Astrocyte (in vitro differentiated cells and primary cell): ENCODE measurements at regions not wholly inside any gene's neighbourhood (a gene's known extent, or its start where the extent isn't known, plus 50 kb on each side); places are given as distances from the start of the nearest gene placed in this dataset.

Experiments used
- DNase-seq: peaks from one replicate; pipeline ENCODE4 v3.0.0-alpha.2; 2010; ENCODE audit warnings: low read depth
- FAIRE-seq: peaks from 2 replicates; lab custom pipeline; 2011; peaks lifted over from hg19 to GRCh38; lab: Jason Lieb, UNC
- H2AFZ ChIP-seq: 2 replicates; pipeline ENCODE4 v1.6.0; 2012; ENCODE audit warnings: low read depth, low read length, inconsistent platforms
- H3K27ac ChIP-seq: 2 replicates; pipeline ENCODE4 v1.5.1; 2011; ENCODE audit warnings: low read depth, low read length, inconsistent platforms
- H3K27me3 ChIP-seq: 2 replicates; pipeline ENCODE4 v1.6.0; 2011; ENCODE audit warnings: low read length, inconsistent platforms; ENCODE audit not compliant: insufficient read depth
- H3K36me3 ChIP-seq: 2 replicates; pipeline ENCODE4 v1.5.1; 2011; ENCODE audit warnings: low read length, inconsistent platforms; ENCODE audit not compliant: insufficient read depth
- H3K4me1 ChIP-seq: 2 replicates; pipeline ENCODE4 v1.5.1; 2011; ENCODE audit warnings: low read length, inconsistent platforms; ENCODE audit not compliant: insufficient read depth
- H3K4me2 ChIP-seq: 2 replicates; pipeline ENCODE4 v1.6.0; 2012; ENCODE audit warnings: low read length, inconsistent platforms
- H3K4me3 ChIP-seq: 2 replicates; pipeline ENCODE4 v1.5.1; 2011; ENCODE audit warnings: low read depth, mild to moderate bottlenecking, low read length, inconsistent platforms; ENCODE audit not compliant: insufficient read depth
- H3K79me2 ChIP-seq: 2 replicates; pipeline ENCODE4 v1.6.0; 2012; ENCODE audit warnings: mild to moderate bottlenecking, low read length, inconsistent platforms; ENCODE audit not compliant: insufficient read depth
- H3K9ac ChIP-seq: 2 replicates; pipeline ENCODE4 v1.6.0; 2012; ENCODE audit warnings: mild to moderate bottlenecking, low read length, inconsistent platforms
- H3K9me3 ChIP-seq: 2 replicates; pipeline ENCODE4 v1.5.1; 2012; ENCODE audit warnings: low read depth, mild to moderate bottlenecking, low read length, inconsistent platforms; ENCODE audit not compliant: insufficient read depth
- H4K20me1 ChIP-seq: 2 replicates; pipeline ENCODE4 v1.6.0; 2012; ENCODE audit warnings: low read length, inconsistent platforms; ENCODE audit not compliant: insufficient read depth
- H3K27ac Mint-ChIP-seq: one replicate; pipeline ENCODE4 v1.8.0; 2021; ENCODE audit warnings: mild to moderate bottlenecking, mixed read lengths; ENCODE audit not compliant: unreplicated experiment
- H3K27me3 Mint-ChIP-seq: one replicate; pipeline ENCODE4 v1.8.0; 2021; ENCODE audit warnings: low read depth, mixed read lengths; ENCODE audit not compliant: unreplicated experiment
- H3K36me3 Mint-ChIP-seq: one replicate; pipeline ENCODE4 v1.8.0; 2021; ENCODE audit warnings: low read depth, mixed read lengths; ENCODE audit not compliant: unreplicated experiment
- H3K4me1 Mint-ChIP-seq: one replicate; pipeline ENCODE4 v1.8.0; 2021; ENCODE audit warnings: low read depth, mixed read lengths; ENCODE audit not compliant: unreplicated experiment
- H3K4me3 Mint-ChIP-seq: one replicate; pipeline ENCODE4 v1.8.0; 2021; ENCODE audit warnings: mild to moderate bottlenecking, moderate library complexity, mixed read lengths; ENCODE audit not compliant: unreplicated experiment
- H3K9me3 Mint-ChIP-seq: one replicate; pipeline ENCODE4 v1.8.0; 2021; ENCODE audit warnings: mild to moderate bottlenecking, mixed read lengths; ENCODE audit not compliant: unreplicated experiment
- EZH2 ChIP-seq: IDR thresholded peaks from 2 replicates; pipeline ENCODE4 v1.6.1; 2012; ENCODE audit warnings: mild to moderate bottlenecking, low read length, inconsistent platforms; ENCODE audit not compliant: insufficient read depth
- TF ChIP-seq, protein P1 (sequence below): IDR thresholded peaks from 2 replicates; pipeline ENCODE4 v1.5.1; 2011; ENCODE audit warnings: low read depth, mild to moderate bottlenecking, inconsistent platforms, low read length, moderate library complexity; ENCODE audit not compliant: insufficient read depth

DNA sequence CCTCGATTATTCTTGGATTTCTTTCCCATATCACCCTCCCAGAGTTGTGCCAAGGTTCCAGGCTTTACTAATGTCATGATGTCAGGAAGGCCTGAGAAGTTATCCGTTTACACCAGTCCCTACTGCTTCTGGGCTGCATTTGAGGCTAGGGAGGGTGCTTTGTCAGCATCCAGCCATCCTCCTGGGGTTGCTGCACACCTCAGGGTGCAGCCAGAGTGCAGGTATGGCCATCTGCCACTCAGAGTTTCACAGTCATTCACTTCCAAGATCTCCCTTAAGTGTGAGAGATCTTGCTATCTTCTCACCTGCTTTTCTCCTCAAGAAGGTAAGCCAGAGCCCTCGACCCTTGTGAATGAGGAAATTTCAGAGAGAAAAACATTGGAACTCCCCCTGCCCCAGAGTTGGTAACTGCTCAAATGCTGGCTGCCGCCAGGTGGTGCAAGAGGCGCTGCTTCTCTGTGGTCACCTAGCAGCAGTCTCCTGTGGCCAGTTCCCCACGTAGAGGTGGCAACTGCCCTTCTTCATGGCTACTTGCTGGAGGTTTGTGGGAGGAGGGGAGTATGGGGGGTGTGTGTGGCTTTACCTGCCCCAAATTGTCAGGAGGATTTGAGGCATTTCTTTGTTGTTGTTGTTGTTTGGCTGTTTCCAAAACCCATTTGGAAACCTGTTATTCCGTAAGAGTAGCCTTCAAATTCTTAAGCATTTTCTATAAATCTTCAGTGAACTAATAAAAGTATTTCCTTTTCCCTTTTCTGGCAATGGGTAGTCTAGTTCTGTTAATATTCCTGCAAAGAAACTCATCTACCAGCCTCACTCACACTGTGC, 259.6 kb upstream of the DMRT1 start:
- Histone ChIP-seq H3K79me2 (no peaks in the 10 kb centered on the region), H3K27me3 (no peaks in the 10 kb centered on the region), H3K4me2 (no peak overlapping the region), H3K9me3 (no peaks in the 10 kb centered on the region), H3K4me3 (no peak overlapping the region), H3K36me3 (no peaks in the 10 kb centered on the region), H2AFZ (no peak overlapping the region), H3K27ac (no peak overlapping the region), H3K9ac (no peak overlapping the region), H4K20me1 (no peaks in the 10 kb centered on the region), H3K4me1 (no peaks in the 10 kb centered on the region)
- Mint-ChIP-seq H3K4me3 (no peak overlapping the region), H3K27me3 (no peaks in the 10 kb centered on the region), H3K9me3 (no peaks in the 10 kb centered on the region), H3K4me1 (peaks cover 3% of the 10 kb centered on the region), H3K27ac (no peak overlapping the region), H3K36me3 (peaks cover 7% of the 10 kb centered on the region)
- no peak for TF ChIP-seq EZH2
- TF ChIP-seq, protein P1, sequence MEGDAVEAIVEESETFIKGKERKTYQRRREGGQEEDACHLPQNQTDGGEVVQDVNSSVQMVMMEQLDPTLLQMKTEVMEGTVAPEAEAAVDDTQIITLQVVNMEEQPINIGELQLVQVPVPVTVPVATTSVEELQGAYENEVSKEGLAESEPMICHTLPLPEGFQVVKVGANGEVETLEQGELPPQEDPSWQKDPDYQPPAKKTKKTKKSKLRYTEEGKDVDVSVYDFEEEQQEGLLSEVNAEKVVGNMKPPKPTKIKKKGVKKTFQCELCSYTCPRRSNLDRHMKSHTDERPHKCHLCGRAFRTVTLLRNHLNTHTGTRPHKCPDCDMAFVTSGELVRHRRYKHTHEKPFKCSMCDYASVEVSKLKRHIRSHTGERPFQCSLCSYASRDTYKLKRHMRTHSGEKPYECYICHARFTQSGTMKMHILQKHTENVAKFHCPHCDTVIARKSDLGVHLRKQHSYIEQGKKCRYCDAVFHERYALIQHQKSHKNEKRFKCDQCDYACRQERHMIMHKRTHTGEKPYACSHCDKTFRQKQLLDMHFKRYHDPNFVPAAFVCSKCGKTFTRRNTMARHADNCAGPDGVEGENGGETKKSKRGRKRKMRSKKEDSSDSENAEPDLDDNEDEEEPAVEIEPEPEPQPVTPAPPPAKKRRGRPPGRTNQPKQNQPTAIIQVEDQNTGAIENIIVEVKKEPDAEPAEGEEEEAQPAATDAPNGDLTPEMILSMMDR = no peak
- FAIRE-seq = no peak
- DNase-seq = no peak

DNA sequence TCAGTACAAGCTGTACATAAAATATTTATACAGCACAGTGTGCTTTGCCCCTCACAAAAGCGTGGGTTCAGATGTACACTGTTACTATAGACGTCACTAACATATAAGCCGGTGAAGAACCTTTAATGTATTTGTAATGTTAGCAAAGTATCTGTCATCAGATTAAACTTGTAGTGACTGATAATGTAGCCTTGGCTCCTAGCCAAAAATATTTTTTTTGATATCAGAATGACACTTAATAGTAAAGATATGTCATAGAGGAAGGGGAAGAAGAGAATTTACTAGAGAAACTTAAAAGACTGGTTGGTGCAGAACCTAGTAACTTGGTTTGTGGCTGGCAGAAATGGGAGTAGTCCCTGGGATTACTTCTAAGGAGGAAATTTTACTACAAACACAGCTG, 258.7 kb upstream of the DMRT1 start:
- H3K4me2 ChIP-seq = no peak overlapping the region
- H3K79me2 ChIP-seq = no peaks in the 10 kb centered on the region
- TF ChIP-seq, protein P1 = no peak
- no peak for TF ChIP-seq EZH2
- no peaks in the 10 kb centered on the region for H3K27me3 Mint-ChIP-seq
- H3K4me1 ChIP-seq = no peaks in the 10 kb centered on the region
- H3K27ac Mint-ChIP-seq = no peak overlapping the region
- H3K36me3 Mint-ChIP-seq = peaks cover 7% of the 10 kb centered on the region
- no peaks in the 10 kb centered on the region for H3K36me3 ChIP-seq
- DNase-seq = no peak
- H3K27ac ChIP-seq = no peak overlapping the region
- H3K9me3 ChIP-seq = no peaks in the 10 kb centered on the region
- H3K27me3 ChIP-seq = no peaks in the 10 kb centered on the region
- H3K9ac ChIP-seq = no peak overlapping the region
- FAIRE-seq = no peak
- no peak overlapping the region for H2AFZ ChIP-seq
- no peak overlapping the region for H3K4me3 Mint-ChIP-seq
- H4K20me1 ChIP-seq = no peaks in the 10 kb centered on the region
- H3K4me3 ChIP-seq = no peak overlapping the region
- H3K4me1 Mint-ChIP-seq = peaks cover 3% of the 10 kb centered on the region
- no peaks in the 10 kb centered on the region for H3K9me3 Mint-ChIP-seq

DNA sequence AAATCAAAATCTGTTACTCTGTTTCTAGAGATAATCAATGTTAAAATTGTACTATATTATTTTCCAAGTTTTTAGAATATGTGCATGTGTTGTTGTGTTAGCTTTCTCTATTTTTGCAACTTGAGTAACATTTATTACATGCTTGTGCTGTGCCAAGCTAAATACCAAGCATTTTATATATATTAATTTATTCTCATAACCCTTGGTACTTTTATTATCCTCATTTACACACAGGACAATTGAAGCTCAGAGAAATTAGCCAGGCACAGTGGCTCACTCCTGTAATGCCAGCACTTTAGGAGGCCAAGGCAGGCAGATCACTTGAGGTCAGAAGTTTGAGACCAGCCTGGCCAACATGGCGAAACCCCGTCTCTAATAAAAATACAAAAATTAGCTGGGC, 254.0 kb upstream of the DMRT1 start:
- H3K27ac ChIP-seq = no peak overlapping the region
- no peaks in the 10 kb centered on the region for H3K4me1 ChIP-seq
- no peak overlapping the region for H3K4me2 ChIP-seq
- Mint-ChIP-seq H3K4me1 (peaks cover 27% of the 10 kb centered on the region), H3K36me3 (no peaks in the 10 kb centered on the region), H3K4me3 (no peak overlapping the region), H3K27me3 (no peaks in the 10 kb centered on the region), H3K9me3 (no peaks in the 10 kb centered on the region), H3K27ac (no peak overlapping the region)
- H4K20me1 ChIP-seq = no peaks in the 10 kb centered on the region
- H2AFZ ChIP-seq = no peak overlapping the region
- no peak overlapping the region for H3K4me3 ChIP-seq
- DNase-seq (no peak), FAIRE-seq (no peak)
- H3K9ac ChIP-seq = no peak overlapping the region
- no peaks in the 10 kb centered on the region for H3K36me3 ChIP-seq
- no peaks in the 10 kb centered on the region for H3K79me2 ChIP-seq
- H3K27me3 ChIP-seq = no peaks in the 10 kb centered on the region
- no peaks in the 10 kb centered on the region for H3K9me3 ChIP-seq
- TF ChIP-seq, protein P1 = no peak
- no peak for TF ChIP-seq EZH2
